Kidney (tissue), 13 donors: ENCODE measurements at regions not wholly inside any gene's neighbourhood (a gene's known extent, or its start where the extent isn't known, plus 50 kb on each side); places are given as distances from the start of the nearest gene placed in this dataset.

Source experiments
- DNase-seq, 5 donors: peaks; one replicate each; pipeline ENCODE4 v3.0.0-alpha.2; 2013 to 2020
- FAIRE-seq: peaks from 2 replicates; lab custom pipeline; 2012; peaks lifted over from hg19 to GRCh38; lab: Jason Lieb, UNC
- H3K27ac ChIP-seq, 2 donors: one replicate each; pipeline ENCODE4 v1.7.0; 2013; ENCODE audit warnings: low read depth in 2 of 2, low read length in 2 of 2, inconsistent platforms in 1 of 2
- H3K27me3 ChIP-seq: one replicate; pipeline ENCODE4 v1.7.1; 2013; ENCODE audit warnings: low read length, inconsistent platforms; ENCODE audit not compliant: control insufficient read depth, insufficient read depth
- H3K36me3 ChIP-seq, 3 donors: one replicate each; pipeline versions ENCODE4 v1.7.0 to v1.7.1; 2013; ENCODE audit warnings: low read length in 3 of 3, control low read depth in 1 of 3, inconsistent platforms in 1 of 3; ENCODE audit not compliant: insufficient read depth in 3 of 3, control insufficient read depth in 2 of 3
- H3K4me1 ChIP-seq, 3 donors: one replicate each; pipeline versions ENCODE4 v1.7.0 to v1.7.1; 2013; ENCODE audit warnings: low read length in 3 of 3, inconsistent platforms in 1 of 3, low read depth in 1 of 3; ENCODE audit not compliant: control insufficient read depth in 2 of 3, insufficient read depth in 2 of 3
- H3K4me3 ChIP-seq, 3 donors: one replicate each; pipeline versions ENCODE4 v1.7.0 to v1.8.1; 2013; ENCODE audit warnings: low read length in 3 of 3, control low read depth in 1 of 3, inconsistent platforms in 1 of 3
- H3K9ac ChIP-seq, 3 donors: one replicate each; pipeline versions ENCODE4 v1.7.0 to v1.7.1; 2013; ENCODE audit warnings: low read length in 3 of 3, control low read depth in 1 of 3, inconsistent platforms in 1 of 3
- H3K9me3 ChIP-seq, 3 donors: one replicate each; pipeline versions ENCODE4 v1.7.0 to v1.7.1; 2013; ENCODE audit warnings: low read length in 3 of 3, control low read depth in 1 of 3, inconsistent platforms in 1 of 3; ENCODE audit not compliant: control insufficient read depth in 2 of 3, insufficient read depth in 1 of 3
- intact Hi-C: fragments of 100-400 bp; cut with DNase I; formaldehyde crosslinking; loops from one replicate; pipeline ENCODE4 v1.11.1; 2022
- TF ChIP-seq, protein P1 (sequence below): IDR thresholded peaks from 3 replicates; pipeline ENCODE4 v1.5.1; 2012; ENCODE audit warnings: mild to moderate bottlenecking, moderate library complexity, borderline replicate concordance; ENCODE audit not compliant: insufficient read depth; ENCODE audit errors: extremely low read depth
- donor health status: control.
- donor health status: control.
- donor health status: control.
- donor health status: control.
- donor health status: control.
- donor health status: DM: yes; HTN: yes; CAD: no.
- donor health status: Normal renal cell carcinoma (clear cell type).

DNA sequence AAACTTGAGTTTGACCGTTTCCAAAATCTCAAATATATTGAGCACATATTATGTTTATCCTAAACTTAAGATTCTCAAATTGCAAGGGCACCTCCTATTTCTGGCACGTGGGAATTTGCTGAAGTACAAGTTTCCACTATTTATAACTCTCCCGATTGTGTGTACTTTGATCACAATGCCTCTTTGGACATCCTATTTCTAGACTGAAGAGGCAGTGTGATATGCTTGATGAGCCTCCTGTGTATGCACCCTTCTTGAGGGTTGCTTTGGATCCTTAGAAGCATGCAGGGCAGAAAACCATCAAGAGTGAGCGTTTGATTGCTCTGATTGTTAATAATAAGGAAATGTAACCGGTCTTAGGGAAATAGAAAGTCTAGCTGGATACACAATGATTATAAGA lies 218.9 kb upstream of the RBM19 start:
- H3K9me3 ChIP-seq, result peaks cover 0 to 2% (median 0%) of the 10 kb centered on the region in 3 donors
- intact Hi-C loops, result no loop called here
- no peaks in the 10 kb centered on the region for H3K4me1 ChIP-seq
- TF ChIP-seq, protein P1, sequence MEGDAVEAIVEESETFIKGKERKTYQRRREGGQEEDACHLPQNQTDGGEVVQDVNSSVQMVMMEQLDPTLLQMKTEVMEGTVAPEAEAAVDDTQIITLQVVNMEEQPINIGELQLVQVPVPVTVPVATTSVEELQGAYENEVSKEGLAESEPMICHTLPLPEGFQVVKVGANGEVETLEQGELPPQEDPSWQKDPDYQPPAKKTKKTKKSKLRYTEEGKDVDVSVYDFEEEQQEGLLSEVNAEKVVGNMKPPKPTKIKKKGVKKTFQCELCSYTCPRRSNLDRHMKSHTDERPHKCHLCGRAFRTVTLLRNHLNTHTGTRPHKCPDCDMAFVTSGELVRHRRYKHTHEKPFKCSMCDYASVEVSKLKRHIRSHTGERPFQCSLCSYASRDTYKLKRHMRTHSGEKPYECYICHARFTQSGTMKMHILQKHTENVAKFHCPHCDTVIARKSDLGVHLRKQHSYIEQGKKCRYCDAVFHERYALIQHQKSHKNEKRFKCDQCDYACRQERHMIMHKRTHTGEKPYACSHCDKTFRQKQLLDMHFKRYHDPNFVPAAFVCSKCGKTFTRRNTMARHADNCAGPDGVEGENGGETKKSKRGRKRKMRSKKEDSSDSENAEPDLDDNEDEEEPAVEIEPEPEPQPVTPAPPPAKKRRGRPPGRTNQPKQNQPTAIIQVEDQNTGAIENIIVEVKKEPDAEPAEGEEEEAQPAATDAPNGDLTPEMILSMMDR, result no peak
- H3K36me3 ChIP-seq, result no peaks in the 10 kb centered on the region
- H3K9ac ChIP-seq, result no peak overlapping the region
- FAIRE-seq (no peak), DNase-seq (no peak)
- H3K4me3 ChIP-seq, result no peak overlapping the region
- no peak overlapping the region for H3K27ac ChIP-seq
- H3K27me3 ChIP-seq, result no peaks in the 10 kb centered on the region

DNA sequence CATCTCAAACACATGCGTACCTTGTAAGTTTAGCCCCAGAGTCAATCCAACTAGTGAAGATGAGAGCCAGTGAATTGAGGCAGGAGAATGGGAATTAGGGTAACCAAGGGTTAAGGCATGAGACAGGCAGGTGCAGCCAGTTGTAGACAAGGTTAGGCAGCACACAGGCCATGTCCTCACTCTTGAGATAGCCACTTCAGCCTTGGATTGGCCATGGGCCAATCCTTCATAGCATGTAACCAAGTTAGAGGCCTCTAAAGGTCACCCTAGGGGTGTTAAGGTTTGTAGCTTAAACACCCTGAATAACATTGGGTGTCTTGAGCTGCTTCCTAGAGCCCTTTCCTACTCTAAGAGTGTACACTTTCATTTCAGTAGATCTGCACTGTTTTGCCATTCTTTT lies 208.2 kb upstream of the RBM19 start:
- intact Hi-C loops, result no loop called here
- Histone ChIP-seq H3K27me3 (no peaks in the 10 kb centered on the region), H3K27ac (no peak overlapping the region), H3K36me3 (no peaks in the 10 kb centered on the region), H3K9me3 (no peaks in the 10 kb centered on the region), H3K9ac (no peak overlapping the region), H3K4me1 (no peaks in the 10 kb centered on the region), H3K4me3 (no peak overlapping the region)
- TF ChIP-seq, protein P1, result no peak
- DNase-seq, result no peak
- FAIRE-seq, result no peak

DNA sequence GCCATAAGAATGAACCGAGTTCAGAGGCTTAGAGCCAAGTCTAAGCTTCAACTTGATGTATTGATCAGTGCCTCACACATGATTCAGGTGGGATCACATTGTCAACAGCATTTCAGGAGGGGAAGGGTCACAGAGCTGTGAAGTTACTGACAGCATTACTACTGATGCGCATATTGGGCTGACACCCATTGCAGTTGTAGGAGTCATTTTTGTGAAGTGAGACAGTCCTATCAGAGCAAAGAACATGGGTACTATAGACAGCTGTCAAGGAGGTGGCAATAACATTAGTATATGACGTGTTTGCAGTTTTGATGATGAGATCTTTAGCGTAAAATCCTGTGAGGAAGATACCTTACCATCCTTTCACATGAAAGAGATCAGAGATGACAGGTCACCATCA lies 206.0 kb upstream of the RBM19 start:
- Histone ChIP-seq H3K9ac (no peak overlapping the region), H3K36me3 (no peaks in the 10 kb centered on the region), H3K4me3 (no peak overlapping the region), H3K27ac (no peak overlapping the region), H3K27me3 (no peaks in the 10 kb centered on the region), H3K4me1 (no peaks in the 10 kb centered on the region), H3K9me3 (no peaks in the 10 kb centered on the region)
- FAIRE-seq, result no peak
- intact Hi-C loops, result no loop called here
- TF ChIP-seq, protein P1, result no peak
- no peak for DNase-seq

DNA sequence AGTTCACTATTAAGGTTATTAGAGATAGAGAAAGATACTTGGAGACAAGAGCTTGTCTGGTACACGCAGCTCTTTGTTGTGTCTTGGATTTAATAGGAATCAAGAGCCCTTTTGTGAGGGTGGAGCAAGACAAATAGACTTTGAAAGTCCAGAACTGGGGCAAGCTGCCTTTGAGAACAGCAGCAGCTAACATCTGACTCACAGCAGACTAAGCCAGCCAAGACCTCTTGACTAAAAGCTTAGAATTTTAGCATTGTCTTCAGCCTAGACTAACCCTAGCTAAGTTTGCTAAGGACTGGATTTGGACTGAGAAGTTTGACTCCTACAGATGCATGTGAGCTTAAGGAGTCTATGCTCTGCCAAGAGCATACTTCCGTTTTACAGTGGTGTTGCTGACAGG lies 201.9 kb upstream of the RBM19 start:
- intact Hi-C loops, result no loop called here
- TF ChIP-seq, protein P1, result no peak
- Histone ChIP-seq H3K27me3 (no peaks in the 10 kb centered on the region), H3K9me3 (no peaks in the 10 kb centered on the region), H3K4me1 (no peaks in the 10 kb centered on the region), H3K9ac (no peak overlapping the region), H3K27ac (no peak overlapping the region), H3K4me3 (no peak overlapping the region), H3K36me3 (no peaks in the 10 kb centered on the region)
- no peak for FAIRE-seq
- no peak for DNase-seq
